IPS-15b (cell line): ENCODE measurements at regions not wholly inside any gene's neighbourhood (a gene's known extent, or its start where the extent isn't known, plus 50 kb on each side); places are given as distances from the start of the nearest gene placed in this dataset.

Experiments
- H3K27me3 ChIP-seq: one replicate; pipeline ENCODE4 v1.6.1; 2013; ENCODE audit warnings: low read length; ENCODE audit not compliant: control insufficient read depth, insufficient read depth
- H3K36me3 ChIP-seq: one replicate; pipeline ENCODE4 v1.6.1; 2013; ENCODE audit warnings: low read length; ENCODE audit not compliant: control insufficient read depth, insufficient read depth
- H3K4me1 ChIP-seq: one replicate; pipeline ENCODE4 v1.6.1; 2013; ENCODE audit warnings: mild to moderate bottlenecking, low read length; ENCODE audit not compliant: control insufficient read depth, insufficient read depth
- H3K4me3 ChIP-seq: one replicate; pipeline ENCODE4 v1.5.1; 2013; ENCODE audit warnings: low read depth, low read length
- H3K9ac ChIP-seq: one replicate; pipeline ENCODE4 v1.6.1; 2013; ENCODE audit warnings: low read depth, mild to moderate bottlenecking, low read length
- H3K9me3 ChIP-seq: one replicate; pipeline ENCODE4 v1.6.1; 2013; ENCODE audit warnings: mild to moderate bottlenecking, low read length; ENCODE audit not compliant: control insufficient read depth, insufficient read depth

GRCh38 chr2:136502660-136503059 is 262.7 kb upstream of the THSD7B start:
- H3K27me3 ChIP-seq = peaks cover 34% of the 10 kb centered on the region
- H3K36me3 ChIP-seq = no peaks in the 10 kb centered on the region
- no peak overlapping the region for H3K9ac ChIP-seq
- no peaks in the 10 kb centered on the region for H3K4me1 ChIP-seq
- H3K4me3 ChIP-seq = no peak overlapping the region
- no peaks in the 10 kb centered on the region for H3K9me3 ChIP-seq

GRCh38 chr2:136497709-136498108 is 267.6 kb upstream of the THSD7B start:
- Histone ChIP-seq H3K9me3 (no peaks in the 10 kb centered on the region), H3K9ac (no peak overlapping the region)

GRCh38 chr2:136496966-136497365 is 268.4 kb upstream of the THSD7B start:
- Histone ChIP-seq H3K9ac (no peak overlapping the region), H3K9me3 (no peaks in the 10 kb centered on the region), H3K4me3 (no peak overlapping the region), H3K4me1 (no peaks in the 10 kb centered on the region), H3K27me3 (no peaks in the 10 kb centered on the region), H3K36me3 (no peaks in the 10 kb centered on the region)

More at GRCh38 chr2:136497709-136498108, 267.6 kb upstream of the THSD7B start:
- H3K4me1 ChIP-seq = no peaks in the 10 kb centered on the region
- no peaks in the 10 kb centered on the region for H3K27me3 ChIP-seq
- no peaks in the 10 kb centered on the region for H3K36me3 ChIP-seq
- no peak overlapping the region for H3K4me3 ChIP-seq

GRCh38 chr2:136495636-136496035 is 269.7 kb upstream of the THSD7B start:
- no peak overlapping the region for H3K9ac ChIP-seq
- no peaks in the 10 kb centered on the region for H3K36me3 ChIP-seq
- no peak overlapping the region for H3K4me3 ChIP-seq
- H3K4me1 ChIP-seq = no peaks in the 10 kb centered on the region
- H3K27me3 ChIP-seq = no peaks in the 10 kb centered on the region
- no peaks in the 10 kb centered on the region for H3K9me3 ChIP-seq

- H3K4me3 ChIP-seq = no peak overlapping the region
- H3K4me1 ChIP-seq = no peaks in the 10 kb centered on the region
Observed at GRCh38 chr2:136492901-136493300, 272.4 kb upstream of the THSD7B start.

GRCh38 chr2:136490100-136490499 is 275.2 kb upstream of the THSD7B start:
- Histone ChIP-seq H3K9ac (no peak overlapping the region), H3K27me3 (no peaks in the 10 kb centered on the region), H3K4me1 (no peaks in the 10 kb centered on the region), H3K36me3 (no peaks in the 10 kb centered on the region), H3K4me3 (no peak overlapping the region), H3K9me3 (no peaks in the 10 kb centered on the region)

More at GRCh38 chr2:136492901-136493300, 272.4 kb upstream of the THSD7B start:
- no peaks in the 10 kb centered on the region for H3K36me3 ChIP-seq
- no peaks in the 10 kb centered on the region for H3K9me3 ChIP-seq
- H3K27me3 ChIP-seq = no peaks in the 10 kb centered on the region
- no peak overlapping the region for H3K9ac ChIP-seq

- Histone ChIP-seq H3K27me3 (no peaks in the 10 kb centered on the region), H3K9me3 (no peaks in the 10 kb centered on the region), H3K4me3 (no peak overlapping the region), H3K36me3 (no peaks in the 10 kb centered on the region), H3K9ac (no peak overlapping the region), H3K4me1 (no peaks in the 10 kb centered on the region)
Observed at GRCh38 chr2:136487421-136487820, 277.9 kb upstream of the THSD7B start.

GRCh38 chr2:136486115-136486514 is 279.2 kb upstream of the THSD7B start:
- Histone ChIP-seq H3K9me3 (no peaks in the 10 kb centered on the region), H3K4me3 (no peak overlapping the region), H3K27me3 (no peaks in the 10 kb centered on the region), H3K4me1 (no peaks in the 10 kb centered on the region), H3K9ac (no peak overlapping the region), H3K36me3 (no peaks in the 10 kb centered on the region)

GRCh38 chr2:136482966-136483365 is 282.4 kb upstream of the THSD7B start:
- Histone ChIP-seq H3K27me3 (no peaks in the 10 kb centered on the region), H3K9ac (no peak overlapping the region), H3K36me3 (no peaks in the 10 kb centered on the region), H3K4me3 (no peak overlapping the region), H3K4me1 (no peaks in the 10 kb centered on the region), H3K9me3 (no peaks in the 10 kb centered on the region)

GRCh38 chr2:136482006-136482405 is 283.3 kb upstream of the THSD7B start:
- no peak overlapping the region for H3K9ac ChIP-seq
- H3K9me3 ChIP-seq = no peaks in the 10 kb centered on the region
- no peaks in the 10 kb centered on the region for H3K36me3 ChIP-seq
- H3K4me3 ChIP-seq = no peak overlapping the region
- H3K27me3 ChIP-seq = no peaks in the 10 kb centered on the region
- no peaks in the 10 kb centered on the region for H3K4me1 ChIP-seq

GRCh38 chr2:136479696-136480095 is 285.6 kb upstream of the THSD7B start:
- H3K4me3 ChIP-seq = no peak overlapping the region
- no peaks in the 10 kb centered on the region for H3K9me3 ChIP-seq
- no peak overlapping the region for H3K9ac ChIP-seq
- H3K36me3 ChIP-seq = no peaks in the 10 kb centered on the region
- H3K4me1 ChIP-seq = no peaks in the 10 kb centered on the region
- H3K27me3 ChIP-seq = no peaks in the 10 kb centered on the region

- Histone ChIP-seq H3K4me3 (no peak overlapping the region), H3K36me3 (no peaks in the 10 kb centered on the region), H3K9me3 (no peaks in the 10 kb centered on the region), H3K9ac (no peak overlapping the region), H3K4me1 (no peaks in the 10 kb centered on the region), H3K27me3 (no peaks in the 10 kb centered on the region)
Observed at GRCh38 chr2:136468799-136469369, 296.5 kb upstream of the THSD7B start.
